GM23338 (cell line): ENCODE measurements at regions not wholly inside any gene's neighbourhood (a gene's known extent, or its start where the extent isn't known, plus 50 kb on each side); places are given as distances from the start of the nearest gene placed in this dataset.

Source experiments
- ATAC-seq: fragments of 200-7000 bp; cut with Tn5 transposase; 3 replicates; pipeline ENCODE4 v1.9.1; 2020
- DNase-seq: peaks from one replicate; pipeline ENCODE4 v3.0.0-alpha.2; 2015; ENCODE audit warnings: low spot score
- H2AFZ ChIP-seq: fragments of 200-600 bp; sonication (generic); 2 replicates; pipeline ENCODE4 v1.8.0; 2016; ENCODE audit warnings: antibody characterized with exemption, mild to moderate bottlenecking, moderate library complexity
- H3F3A ChIP-seq: fragments of 200-600 bp; sonication (generic); replicated peaks from 2 replicates; pipeline ENCODE4 v1.8.0; 2017; ENCODE audit warnings: antibody characterized with exemption, mixed run types, low read depth
- H3K27ac ChIP-seq: fragments of 200-600 bp; sonication (generic); 2 replicates; pipeline ENCODE4 v1.6.1; 2016; ENCODE audit warnings: low read depth
- H3K27me3 ChIP-seq: fragments of 200-600 bp; sonication (generic); 2 replicates; pipeline ENCODE4 v1.8.0; 2016; ENCODE audit warnings: mild to moderate bottlenecking, mixed run types, moderate library complexity; ENCODE audit not compliant: insufficient read depth
- H3K36me3 ChIP-seq: fragments of 200-600 bp; sonication (generic); 2 replicates; pipeline ENCODE4 v1.8.0; 2016; ENCODE audit warnings: mild to moderate bottlenecking; ENCODE audit not compliant: insufficient read depth
- H3K4me1 ChIP-seq: fragments of 200-600 bp; sonication (generic); 2 replicates; pipeline ENCODE4 v1.8.0; 2016; ENCODE audit warnings: mild to moderate bottlenecking, moderate library complexity; ENCODE audit not compliant: insufficient read depth
- H3K4me2 ChIP-seq: fragments of 200-600 bp; sonication (generic); 2 replicates; pipeline ENCODE4 v1.7.1; 2017; ENCODE audit warnings: mixed run types
- H3K4me3 ChIP-seq: fragments of 200-600 bp; sonication (generic); 2 replicates; pipeline ENCODE4 v1.6.1; 2016; ENCODE audit warnings: mixed run types
- H3K79me2 ChIP-seq: fragments of 200-600 bp; sonication (generic); replicated peaks from 2 replicates; pipeline ENCODE4 v1.8.0; 2017; ENCODE audit warnings: mild to moderate bottlenecking; ENCODE audit not compliant: insufficient read depth
- H3K9me2 ChIP-seq: fragments of 200-600 bp; sonication (generic); 2 replicates; pipeline ENCODE4 v1.8.0; 2017; ENCODE audit not compliant: insufficient read depth
- H4K20me1 ChIP-seq: fragments of 200-600 bp; sonication (generic); replicated peaks from 2 replicates; pipeline ENCODE4 v1.8.0; 2017; ENCODE audit warnings: mild to moderate bottlenecking; ENCODE audit not compliant: insufficient read depth
- H3K27ac Mint-ChIP-seq: 2 replicates; pipeline ENCODE4 v1.8.0; 2020; ENCODE audit warnings: inconsistent platforms, mild to moderate bottlenecking, moderate library complexity, mixed read lengths
- H3K27me3 Mint-ChIP-seq: 3 replicates; pipeline ENCODE4 v1.8.0; 2022; ENCODE audit warnings: low read depth, mild to moderate bottlenecking, moderate library complexity, mixed read lengths, inconsistent platforms; ENCODE audit not compliant: insufficient read depth, poor library complexity
- H3K36me3 Mint-ChIP-seq: 3 replicates; pipeline ENCODE4 v1.8.0; 2021; ENCODE audit warnings: low read depth, mild to moderate bottlenecking, inconsistent platforms, moderate library complexity, mixed read lengths
- H3K4me1 Mint-ChIP-seq: 3 replicates; pipeline ENCODE4 v1.8.0; 2020; ENCODE audit warnings: mild to moderate bottlenecking, inconsistent platforms, mixed read lengths
- H3K4me3 Mint-ChIP-seq: 3 replicates; pipeline ENCODE4 v1.8.0; 2021; ENCODE audit warnings: moderate library complexity, mild to moderate bottlenecking, inconsistent platforms, mixed read lengths
- H3K9me3 Mint-ChIP-seq: 3 replicates; pipeline ENCODE4 v1.8.0; 2020; ENCODE audit warnings: moderate library complexity, mild to moderate bottlenecking, inconsistent platforms, mixed read lengths
- ETS1 ChIP-seq: IDR thresholded peaks from 2 replicates; pipeline ENCODE4 v1.6.1; 2016; ENCODE audit warnings: antibody characterized with exemption
- JUNB ChIP-seq: IDR thresholded peaks from one replicate; pipeline ENCODE4 v1.6.1; 2016; ENCODE audit warnings: antibody characterized with exemption; ENCODE audit not compliant: unreplicated experiment
- NANOG ChIP-seq: IDR thresholded peaks from 2 replicates; pipeline ENCODE4 v1.6.1; 2016; ENCODE audit warnings: antibody characterized with exemption, borderline replicate concordance
- POLR2AphosphoS5 ChIP-seq: IDR thresholded peaks from 2 replicates; pipeline ENCODE4 v1.6.1; 2016; ENCODE audit warnings: antibody characterized with exemption, low read depth
- REST ChIP-seq: IDR thresholded peaks from one replicate; pipeline ENCODE4 v1.6.1; 2018; ENCODE audit warnings: antibody characterized with exemption; ENCODE audit not compliant: unreplicated experiment
- ZNF462 ChIP-seq: fragments of 250-450 bp; sonication (Bioruptor Pico); IDR thresholded peaks from 2 replicates; pipeline ENCODE4 v1.5.0; 2020; ENCODE audit warnings: mild to moderate bottlenecking, moderate library complexity
- TF ChIP-seq, protein P1 (sequence below), 2 experiments: fragments of 200-600 bp in 1 of 2; sonication (generic) in 1 of 2; conservative IDR thresholded peaks; 2 replicates each; pipeline versions ENCODE4 v1.5.1 to v1.6.1; 2016 to 2017; ENCODE audit warnings: antibody characterized with exemption in 2 of 2, low read depth in 2 of 2, mild to moderate bottlenecking in 2 of 2, moderate library complexity in 1 of 2

- TF ChIP-seq, protein P1, sequence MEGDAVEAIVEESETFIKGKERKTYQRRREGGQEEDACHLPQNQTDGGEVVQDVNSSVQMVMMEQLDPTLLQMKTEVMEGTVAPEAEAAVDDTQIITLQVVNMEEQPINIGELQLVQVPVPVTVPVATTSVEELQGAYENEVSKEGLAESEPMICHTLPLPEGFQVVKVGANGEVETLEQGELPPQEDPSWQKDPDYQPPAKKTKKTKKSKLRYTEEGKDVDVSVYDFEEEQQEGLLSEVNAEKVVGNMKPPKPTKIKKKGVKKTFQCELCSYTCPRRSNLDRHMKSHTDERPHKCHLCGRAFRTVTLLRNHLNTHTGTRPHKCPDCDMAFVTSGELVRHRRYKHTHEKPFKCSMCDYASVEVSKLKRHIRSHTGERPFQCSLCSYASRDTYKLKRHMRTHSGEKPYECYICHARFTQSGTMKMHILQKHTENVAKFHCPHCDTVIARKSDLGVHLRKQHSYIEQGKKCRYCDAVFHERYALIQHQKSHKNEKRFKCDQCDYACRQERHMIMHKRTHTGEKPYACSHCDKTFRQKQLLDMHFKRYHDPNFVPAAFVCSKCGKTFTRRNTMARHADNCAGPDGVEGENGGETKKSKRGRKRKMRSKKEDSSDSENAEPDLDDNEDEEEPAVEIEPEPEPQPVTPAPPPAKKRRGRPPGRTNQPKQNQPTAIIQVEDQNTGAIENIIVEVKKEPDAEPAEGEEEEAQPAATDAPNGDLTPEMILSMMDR (conservative IDR thresholded peaks at IDR 0.05; ENCODE audit: low read depth in 2 of 2): no peak
- TF ChIP-seq NANOG: no peak
- no peak for TF ChIP-seq POLR2AphosphoS5
- TF ChIP-seq REST: no peak
Observed at GRCh38 chr1:114314576-114314975, 160.9 kb upstream of the SYT6 start (continued).

DNA sequence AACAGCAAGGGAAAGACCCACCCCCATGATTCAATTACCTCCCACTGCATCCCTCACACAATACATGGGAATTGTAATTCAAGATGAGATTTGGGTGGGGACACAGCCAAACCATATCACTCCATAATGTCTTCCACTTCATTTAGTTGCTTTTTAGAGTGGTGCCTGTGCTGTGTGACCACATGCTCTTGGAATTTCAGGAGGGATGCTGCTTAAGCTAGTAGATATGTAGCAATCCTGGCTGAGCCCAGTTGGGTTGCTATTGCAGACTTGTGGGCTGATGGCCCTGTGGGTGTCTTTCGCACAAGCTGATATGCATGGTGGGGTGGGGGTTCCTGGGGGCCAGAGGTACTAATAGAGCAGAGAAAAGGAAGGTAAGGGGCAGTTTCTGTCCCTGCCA is 160.4 kb upstream of the SYT6 start:
- ATAC-seq: no peak

GRCh38 chr1:114310695-114311271 is 157.1 kb upstream of the SYT6 start:
- H4K20me1 ChIP-seq: no peaks in the 10 kb centered on the region
- H3K27me3 Mint-ChIP-seq: no peaks in the 10 kb centered on the region
- no peak for DNase-seq
- no peaks in the 10 kb centered on the region; the same call in 1 of the 2 replicates for H3K9me2 ChIP-seq
- H3K27ac ChIP-seq: no peak overlapping the region
- no peaks in the 10 kb centered on the region for H3K4me1 ChIP-seq
- H3K4me3 ChIP-seq: no peak overlapping the region
- no peak overlapping the region for H3K27ac Mint-ChIP-seq
- H2AFZ ChIP-seq: no peak overlapping the region
- H3K27me3 ChIP-seq: no peaks in the 10 kb centered on the region
- no peak overlapping the region for H3K4me3 Mint-ChIP-seq
- no peaks in the 10 kb centered on the region for H3K36me3 ChIP-seq
- H3K4me2 ChIP-seq: no peak overlapping the region
- ATAC-seq: no peak
- no peaks in the 10 kb centered on the region for H3F3A ChIP-seq
- H3K36me3 Mint-ChIP-seq: no peaks in the 10 kb centered on the region
- no peaks in the 10 kb centered on the region for H3K79me2 ChIP-seq
- no peaks in the 10 kb centered on the region for H3K4me1 Mint-ChIP-seq
- H3K9me3 Mint-ChIP-seq: peaks cover 16% of the 10 kb centered on the region; the same call in 2 of the 3 replicates
- TF ChIP-seq ETS1 (no peak), JUNB (no peak), ZNF462 (CRISPR knock-in tag) (no peak)

More for the DNA sequence above, 160.4 kb upstream of the SYT6 start:
- Mint-ChIP-seq H3K36me3 (no peaks in the 10 kb centered on the region), H3K27ac (no peak overlapping the region), H3K27me3 (peaks cover 3% of the 10 kb centered on the region), H3K4me1 (no peaks in the 10 kb centered on the region), H3K9me3 (no peaks in the 10 kb centered on the region; the same call in 2 of the 3 replicates), H3K4me3 (no peak overlapping the region)
- Histone ChIP-seq H2AFZ (no peak overlapping the region), H3K36me3 (no peaks in the 10 kb centered on the region), H3F3A (no peaks in the 10 kb centered on the region), H3K27me3 (no peaks in the 10 kb centered on the region; the same call in 1 of the 2 replicates), H3K27ac (no peak overlapping the region), H3K79me2 (no peaks in the 10 kb centered on the region), H3K4me2 (no peak overlapping the region), H3K4me3 (no peak overlapping the region), H3K4me1 (no peaks in the 10 kb centered on the region), H3K9me2 (no peaks in the 10 kb centered on the region; the same call in 1 of the 2 replicates), H4K20me1 (no peaks in the 10 kb centered on the region)
- no peak for DNase-seq
- TF ChIP-seq JUNB: no peak
